HK-2 (cell line): ENCODE measurements at regions not wholly inside any gene's neighbourhood (a gene's known extent, or its start where the extent isn't known, plus 50 kb on each side); places are given as distances from the start of the nearest gene placed in this dataset.

Experiments used
- DNase-seq: peaks from one replicate; pipeline ENCODE4 v3.0.0-alpha.2; 2018; ENCODE audit not compliant: unreplicated experiment

- DNase-seq: no peak
These were observed 53.8 kb upstream of the LMO4 start for GRCh38 chr1:87274851-87275250.

DNA sequence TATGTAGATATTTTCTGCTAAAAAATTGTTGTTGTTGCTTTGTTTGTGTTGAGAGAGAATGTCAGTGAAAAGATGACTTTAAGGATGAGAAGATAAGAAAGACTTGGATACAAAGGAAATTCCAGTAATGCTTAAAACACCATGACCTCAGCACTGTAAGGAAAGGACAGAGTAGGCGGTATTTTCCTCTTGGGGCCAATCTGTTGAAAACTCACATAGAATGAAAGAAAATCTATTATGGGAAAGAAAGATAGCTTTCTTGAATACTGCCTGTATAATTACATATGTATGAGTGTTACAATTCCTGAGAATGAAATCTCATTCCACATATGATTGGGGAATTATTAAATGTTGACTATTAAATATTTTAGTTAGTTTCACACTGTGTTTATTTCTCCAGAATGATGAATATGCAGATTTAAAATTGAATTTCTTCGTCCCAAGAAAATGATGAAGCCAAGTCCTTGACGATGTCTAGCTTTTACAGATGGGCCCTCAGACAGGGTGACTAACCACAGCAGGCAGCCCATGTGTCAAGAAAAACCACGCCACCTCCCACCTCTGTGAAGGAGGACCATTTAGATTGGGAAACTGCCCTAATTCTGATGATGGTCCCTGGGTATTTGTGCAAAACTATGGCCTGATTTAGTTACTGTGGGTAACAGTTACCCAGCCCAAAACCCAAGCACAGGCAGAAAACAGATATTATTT, 49.7 kb upstream of the LMO4 start:
- DNase-seq: no peak
